AG04449 (cell line): ENCODE measurements at regions not wholly inside any gene's neighbourhood (a gene's known extent, or its start where the extent isn't known, plus 50 kb on each side); places are given as distances from the start of the nearest gene placed in this dataset.
"Not testable (repeated sequence)": the region's sequence is repeated elsewhere in the genome, so short reads cannot be mapped to it uniquely, and the experiment has no call there.

Source experiments
- CTCF ChIA-PET: fragments of 350-600 bp; formaldehyde crosslinking; extraction: SDS; loops from one replicate; lab custom pipeline; 2021; ENCODE audit warnings: antibody characterized with exemption; lab: Yijun Ruan, JAX
- POLR2A ChIA-PET: fragments of 400-600, 350-600 bp; formaldehyde crosslinking; extraction: SDS; loops from one replicate; lab custom pipeline; 2020; ENCODE audit warnings: antibody characterized with exemption, inconsistent platforms; lab: Yijun Ruan, JAX
- DNase-seq: peaks from one replicate; pipeline ENCODE4 v3.0.0-alpha.2; 2010; ENCODE audit warnings: low read depth, low spot score
- H3K4me3 ChIP-seq: 2 replicates; pipeline ENCODE4 v1.5.1; 2011; ENCODE audit warnings: low read depth, mild to moderate bottlenecking, control low read depth, low read length
- TF ChIP-seq, protein P1 (sequence below): IDR thresholded peaks from one replicate; pipeline ENCODE4 v1.5.1; 2011; ENCODE audit warnings: mild to moderate bottlenecking, moderate library complexity, low read length, control low read depth, inconsistent platforms; ENCODE audit not compliant: insufficient read depth; ENCODE audit errors: missing control alignments

GRCh38 chr4:126489826-126490463, 1142.8 kb upstream of the INTU start:
- TF ChIP-seq, protein P1, sequence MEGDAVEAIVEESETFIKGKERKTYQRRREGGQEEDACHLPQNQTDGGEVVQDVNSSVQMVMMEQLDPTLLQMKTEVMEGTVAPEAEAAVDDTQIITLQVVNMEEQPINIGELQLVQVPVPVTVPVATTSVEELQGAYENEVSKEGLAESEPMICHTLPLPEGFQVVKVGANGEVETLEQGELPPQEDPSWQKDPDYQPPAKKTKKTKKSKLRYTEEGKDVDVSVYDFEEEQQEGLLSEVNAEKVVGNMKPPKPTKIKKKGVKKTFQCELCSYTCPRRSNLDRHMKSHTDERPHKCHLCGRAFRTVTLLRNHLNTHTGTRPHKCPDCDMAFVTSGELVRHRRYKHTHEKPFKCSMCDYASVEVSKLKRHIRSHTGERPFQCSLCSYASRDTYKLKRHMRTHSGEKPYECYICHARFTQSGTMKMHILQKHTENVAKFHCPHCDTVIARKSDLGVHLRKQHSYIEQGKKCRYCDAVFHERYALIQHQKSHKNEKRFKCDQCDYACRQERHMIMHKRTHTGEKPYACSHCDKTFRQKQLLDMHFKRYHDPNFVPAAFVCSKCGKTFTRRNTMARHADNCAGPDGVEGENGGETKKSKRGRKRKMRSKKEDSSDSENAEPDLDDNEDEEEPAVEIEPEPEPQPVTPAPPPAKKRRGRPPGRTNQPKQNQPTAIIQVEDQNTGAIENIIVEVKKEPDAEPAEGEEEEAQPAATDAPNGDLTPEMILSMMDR: no peak
- H3K4me3 ChIP-seq: no peak overlapping the region
- POLR2A ChIA-PET: no interaction called here
- DNase-seq: no peak
- CTCF ChIA-PET: no interaction called here

- TF ChIP-seq, protein P1: no peak
- CTCF ChIA-PET: interaction anchor here (0.6 kb wide), 1 partner anchor 708 kb away, joined by 3 read pairs; no protein-coding TSS in a partner anchor
- H3K4me3 ChIP-seq: no peak overlapping the region
- POLR2A ChIA-PET: no interaction called here
- no peak for DNase-seq
Measured at GRCh38 chr4:126495163-126495752, 1137.5 kb upstream of the INTU start.

GRCh38 chr4:126512979-126513378, 1119.8 kb upstream of the INTU start:
- DNase-seq: no peak
- POLR2A ChIA-PET: no interaction called here
- CTCF ChIA-PET: no interaction called here
- TF ChIP-seq, protein P1: no peak
- no peak overlapping the region for H3K4me3 ChIP-seq

- ChIA-PET POLR2A (no interaction called here), CTCF (no interaction called here)
- DNase-seq: no peak
- H3K4me3 ChIP-seq: no peak overlapping the region
- TF ChIP-seq, protein P1: no peak
Measured at GRCh38 chr4:126513596-126513995, 1119.2 kb upstream of the INTU start.

- no peak overlapping the region for H3K4me3 ChIP-seq
- TF ChIP-seq, protein P1: no peak
- DNase-seq: no peak
- ChIA-PET CTCF (no interaction called here), POLR2A (no interaction called here)
Measured at GRCh38 chr4:126520731-126521130, 1112.0 kb upstream of the INTU start.

DNA sequence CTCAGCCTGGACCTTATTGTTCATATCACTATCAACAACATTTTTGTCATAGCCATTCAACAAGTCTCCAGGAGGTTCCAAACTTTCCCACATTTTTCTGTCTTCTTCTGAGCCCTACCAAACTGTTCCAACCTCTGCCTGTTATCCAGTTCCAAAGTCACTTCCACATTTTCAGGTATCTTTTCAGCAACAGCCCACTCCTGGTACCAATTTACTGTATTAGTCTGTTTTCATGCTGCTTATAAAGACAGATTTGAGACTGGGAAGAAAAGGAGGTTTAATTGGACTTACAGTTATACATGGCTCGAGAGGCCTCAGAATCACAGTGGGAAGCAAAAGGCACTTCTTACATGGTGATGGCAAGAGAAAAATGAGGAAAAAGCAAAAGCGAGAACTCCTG, 1107.4 kb upstream of the INTU start:
- DNase-seq, CTCF ChIA-PET, H3K4me3 ChIP-seq, POLR2A ChIA-PET: not testable (repeated sequence)

GRCh38 chr4:126526335-126526734, 1106.4 kb upstream of the INTU start:
- DNase-seq: no peak
- H3K4me3 ChIP-seq: no peak overlapping the region
- CTCF ChIA-PET: no interaction called here
- POLR2A ChIA-PET: no interaction called here
- TF ChIP-seq, protein P1: no peak
